Endothelial cell of umbilical vein (primary cell): ENCODE measurements at regions not wholly inside any gene's neighbourhood (a gene's known extent, or its start where the extent isn't known, plus 50 kb on each side); places are given as distances from the start of the nearest gene placed in this dataset.

ENCODE experiments used
- BruUV-seq: library from RNA; stranded (reverse); fragments of 400-500 nt; replicated peaks from 2 replicates; lab custom pipeline; 2021; lab: Mats Ljungman, UMichigan
- CTCF ChIA-PET: fragments of 300-600, 350-600 bp; sonication (Branson Sonifier 250); formaldehyde crosslinking; loops from one replicate; lab custom pipeline; 2021; ENCODE audit warnings: antibody characterized with exemption, inconsistent platforms; lab: Charles Lee
- POLR2A ChIA-PET: fragments of 300-600, 350-600 bp; sonication (Branson Sonifier 250); formaldehyde crosslinking; loops from one replicate; lab custom pipeline; 2021; ENCODE audit warnings: antibody characterized with exemption, inconsistent platforms; lab: Charles Lee
- DNase-seq: peaks from one replicate; pipeline ENCODE4 v3.0.0-alpha.2; 2011; ENCODE audit warnings: low read depth, low spot score
- FAIRE-seq: peaks from 2 replicates; lab custom pipeline; 2011; peaks lifted over from hg19 to GRCh38; lab: Jason Lieb, UNC
- H2AFZ ChIP-seq: 2 replicates; pipeline ENCODE4 v1.6.0; 2012; ENCODE audit warnings: low read depth, low read length, control low read depth, inconsistent platforms
- H3K27ac ChIP-seq: 2 replicates; pipeline ENCODE4 v1.5.1; 2011; ENCODE audit warnings: low read depth, mild to moderate bottlenecking, control low read depth, low read length, moderate library complexity; ENCODE audit not compliant: insufficient read depth
- H3K27me3 ChIP-seq, 2 experiments: 2 replicates each; pipeline versions ENCODE4 v1.6.0 to v1.6.1; 2011; ENCODE audit warnings: low read length in 2 of 2, mixed read lengths in 1 of 2; ENCODE audit not compliant: control insufficient read depth in 2 of 2, insufficient read depth in 2 of 2
- H3K36me3 ChIP-seq, 2 experiments: 2 replicates in 1 of 2; 3 replicates in 1 of 2; pipeline ENCODE4 v1.5.1; 2011; ENCODE audit warnings: low read length in 2 of 2, mild to moderate bottlenecking in 1 of 2, moderate library complexity in 1 of 2; ENCODE audit not compliant: control insufficient read depth in 2 of 2, insufficient read depth in 2 of 2; ENCODE audit errors: extremely low read depth in 1 of 2
- H3K4me1 ChIP-seq: 3 replicates; pipeline ENCODE4 v1.5.1; 2011; ENCODE audit warnings: mild to moderate bottlenecking, low read length; ENCODE audit not compliant: control insufficient read depth, insufficient read depth; ENCODE audit errors: extremely low read depth
- H3K4me2 ChIP-seq: 2 replicates; pipeline ENCODE4 v1.6.1; 2011; ENCODE audit warnings: low read length, control low read depth, mixed read lengths; ENCODE audit not compliant: insufficient read depth
- H3K4me3 ChIP-seq, 3 experiments: fragments of 200-600 bp in 1 of 3; sonication (generic), shearing (Covaris generic) in 1 of 3; replicated peaks in 1 of 3; 2 replicates each; pipeline ENCODE4 v1.5.1; 2011 to 2016; ENCODE audit warnings: control low read depth in 3 of 3, low read length in 3 of 3, mild to moderate bottlenecking in 2 of 3, inconsistent platforms in 1 of 3, low read depth in 1 of 3, moderate library complexity in 1 of 3; ENCODE audit not compliant: insufficient read depth in 1 of 3
- H3K79me2 ChIP-seq: 2 replicates; pipeline ENCODE4 v1.6.0; 2012; ENCODE audit warnings: low read length, inconsistent platforms; ENCODE audit not compliant: control insufficient read depth, insufficient read depth
- H3K9ac ChIP-seq: replicated peaks from 2 replicates; pipeline ENCODE3; 2011; ENCODE audit warnings: low read length, control low read depth; ENCODE audit not compliant: insufficient read depth; ENCODE audit errors: extremely low read depth
- H3K9me1 ChIP-seq: replicated peaks from 3 replicates; pipeline ENCODE4 v1.6.0; 2011; ENCODE audit warnings: mild to moderate bottlenecking, low read length; ENCODE audit not compliant: control insufficient read depth, insufficient read depth; ENCODE audit errors: extremely low read depth
- H3K9me3 ChIP-seq: replicated peaks from 2 replicates; pipeline ENCODE4 v1.5.1; 2012; ENCODE audit warnings: low read length, inconsistent platforms; ENCODE audit not compliant: control insufficient read depth, insufficient read depth
- H4K20me1 ChIP-seq: replicated peaks from 2 replicates; pipeline ENCODE3; 2011; ENCODE audit warnings: mild to moderate bottlenecking, low read length; ENCODE audit not compliant: control insufficient read depth, insufficient read depth; ENCODE audit errors: extremely low read depth
- EZH2 ChIP-seq: IDR thresholded peaks from 2 replicates; pipeline ENCODE4 v1.6.1; 2012; ENCODE audit warnings: borderline replicate concordance, low read depth, mild to moderate bottlenecking, moderate library complexity, low read length, inconsistent platforms; ENCODE audit not compliant: severe bottlenecking
- FOS ChIP-seq: IDR thresholded peaks from 2 replicates; pipeline ENCODE4 v1.6.1; 2011; ENCODE audit warnings: mild to moderate bottlenecking, low read length, moderate library complexity, borderline replicate concordance; ENCODE audit not compliant: insufficient read depth
- GATA2 ChIP-seq: IDR thresholded peaks from 2 replicates; pipeline ENCODE4 v1.7.0; 2011; ENCODE audit warnings: low read depth, mild to moderate bottlenecking, moderate library complexity, mixed read lengths, low read length; ENCODE audit not compliant: insufficient read length, insufficient read depth
- JUN ChIP-seq: IDR thresholded peaks from 2 replicates; pipeline ENCODE4 v1.6.1; 2011; ENCODE audit warnings: borderline replicate concordance, low read depth; ENCODE audit not compliant: insufficient read length, insufficient read depth
- MAX ChIP-seq: IDR thresholded peaks from 2 replicates; pipeline ENCODE4 v1.6.1; 2011; ENCODE audit not compliant: insufficient read depth, insufficient read length
- MYC ChIP-seq: IDR thresholded peaks from one replicate; pipeline ENCODE4 v1.6.1; 2011; ENCODE audit warnings: mild to moderate bottlenecking, low read depth, low read length
- POLR2A ChIP-seq: IDR thresholded peaks from 2 replicates; pipeline ENCODE4 v1.6.1; 2012; ENCODE audit warnings: low read depth, mild to moderate bottlenecking, control low read depth, low read length
- POLR2AphosphoS5 ChIP-seq: IDR thresholded peaks from 2 replicates; pipeline ENCODE4 v1.6.1; 2012; ENCODE audit warnings: low read depth, mild to moderate bottlenecking, control low read depth, low read length, moderate library complexity; ENCODE audit not compliant: insufficient read depth
- dilution Hi-C: fragments of 300-500 bp; cut with MboI; formaldehyde crosslinking; loops from one replicate; pipeline ENCODE4 v1.15.0; 2019; ENCODE audit warnings: low sequenced_read_pairs; ENCODE audit not compliant: extremely low pct_ligation_motif_present
- intact Hi-C: fragments of 100-400 bp; cut with micrococcal nuclease; formaldehyde crosslinking; loops from one replicate; pipeline ENCODE4 v1.10.0; 2022
- TF ChIP-seq, protein P1 (sequence below), 2 donors: IDR thresholded peaks; 1 replicate in 1 of 2; 2 replicates in 1 of 2; pipeline ENCODE4 v1.5.1; 2011; ENCODE audit warnings: low read length in 2 of 2, mild to moderate bottlenecking in 2 of 2, moderate library complexity in 2 of 2, control low read depth in 1 of 2, inconsistent platforms in 1 of 2, low read depth in 1 of 2; ENCODE audit not compliant: insufficient read depth in 1 of 2; ENCODE audit errors: extremely low read depth in 1 of 2

DNA sequence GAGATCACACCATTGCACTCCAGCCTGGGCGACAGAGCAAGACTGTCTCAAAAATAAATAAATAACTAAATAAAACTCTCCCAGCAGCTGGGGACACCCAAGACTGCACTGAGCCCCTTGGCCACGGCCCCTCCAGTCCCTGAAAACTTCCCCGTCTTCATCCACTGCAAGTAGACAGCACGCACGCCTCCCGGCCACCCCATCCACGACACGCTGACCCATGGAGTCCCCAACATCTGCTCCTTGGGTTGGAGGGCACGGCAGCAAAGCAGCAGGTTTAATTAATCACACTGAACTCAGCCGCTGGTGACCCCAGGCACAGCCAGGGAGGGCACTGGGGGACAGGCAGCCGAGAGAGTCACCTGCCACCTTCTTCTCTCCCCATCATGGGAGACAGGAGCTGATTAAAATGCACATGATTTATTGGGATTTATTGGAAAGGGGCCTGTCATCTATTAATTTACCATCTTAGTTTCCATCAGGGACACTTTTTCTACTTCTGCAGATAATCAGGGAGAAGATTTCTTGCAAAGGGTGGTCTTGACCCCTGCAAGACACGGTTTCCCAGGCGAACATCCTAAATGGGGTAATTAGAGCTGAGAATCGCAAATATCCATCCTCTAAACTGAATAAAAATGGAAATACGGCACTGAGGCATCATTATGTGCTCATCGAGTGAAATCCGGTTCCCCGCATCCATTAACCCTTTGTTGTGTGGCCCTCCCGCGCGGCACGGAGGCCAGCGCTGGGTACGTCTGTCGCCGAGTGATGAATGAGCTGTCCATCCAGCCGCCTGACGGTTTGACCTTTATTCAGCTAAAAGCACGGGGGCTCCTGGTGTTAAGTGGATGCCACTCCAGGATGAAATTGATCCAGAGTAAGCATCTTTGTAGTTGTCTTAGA, 178.3 kb downstream of the BRD1 start:
- intact Hi-C loops: no loop called here
- H3K4me1 ChIP-seq: no peaks in the 10 kb centered on the region
- ChIA-PET CTCF (interaction anchor here (0.8 kb wide), 1 partner anchor 53 kb away, joined by 3 read pairs; no protein-coding TSS in a partner anchor), POLR2A (interaction anchor here (0.7 kb wide), 1 partner anchor 49 kb away, joined by 3 read pairs; no protein-coding TSS in a partner anchor)
- H3K27ac ChIP-seq: no peak overlapping the region
- H4K20me1 ChIP-seq: no peaks in the 10 kb centered on the region
- no peak for FAIRE-seq
- no peak overlapping the region for H2AFZ ChIP-seq
- no peaks in the 10 kb centered on the region for H3K9me3 ChIP-seq
- no TSS peak for BruUV-seq
- dilution Hi-C loops: no loop called here
- TF ChIP-seq POLR2A (no peak), MYC (no peak), EZH2 (no peak), GATA2 (no peak), MAX (no peak), JUN (no peak), FOS (no peak), POLR2AphosphoS5 (no peak)
- TF ChIP-seq, protein P1, sequence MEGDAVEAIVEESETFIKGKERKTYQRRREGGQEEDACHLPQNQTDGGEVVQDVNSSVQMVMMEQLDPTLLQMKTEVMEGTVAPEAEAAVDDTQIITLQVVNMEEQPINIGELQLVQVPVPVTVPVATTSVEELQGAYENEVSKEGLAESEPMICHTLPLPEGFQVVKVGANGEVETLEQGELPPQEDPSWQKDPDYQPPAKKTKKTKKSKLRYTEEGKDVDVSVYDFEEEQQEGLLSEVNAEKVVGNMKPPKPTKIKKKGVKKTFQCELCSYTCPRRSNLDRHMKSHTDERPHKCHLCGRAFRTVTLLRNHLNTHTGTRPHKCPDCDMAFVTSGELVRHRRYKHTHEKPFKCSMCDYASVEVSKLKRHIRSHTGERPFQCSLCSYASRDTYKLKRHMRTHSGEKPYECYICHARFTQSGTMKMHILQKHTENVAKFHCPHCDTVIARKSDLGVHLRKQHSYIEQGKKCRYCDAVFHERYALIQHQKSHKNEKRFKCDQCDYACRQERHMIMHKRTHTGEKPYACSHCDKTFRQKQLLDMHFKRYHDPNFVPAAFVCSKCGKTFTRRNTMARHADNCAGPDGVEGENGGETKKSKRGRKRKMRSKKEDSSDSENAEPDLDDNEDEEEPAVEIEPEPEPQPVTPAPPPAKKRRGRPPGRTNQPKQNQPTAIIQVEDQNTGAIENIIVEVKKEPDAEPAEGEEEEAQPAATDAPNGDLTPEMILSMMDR (IDR thresholded peaks at IDR 0.05; ENCODE audit: extremely low read depth in 1 of 2, insufficient read depth in 1 of 2, low read depth in 1 of 2, low read length in 2 of 2): no peak
- DNase-seq: no peak
- H3K4me2 ChIP-seq: no peak overlapping the region
- H3K27me3 ChIP-seq: no peaks in the 10 kb centered on the region
- H3K79me2 ChIP-seq: peaks cover 25% of the 10 kb centered on the region
- no peak overlapping the region for H3K9ac ChIP-seq
- no peak overlapping the region for H3K4me3 ChIP-seq
- H3K36me3 ChIP-seq: peaks cover 0 to 5% of the 10 kb centered on the region in 2 experiments
- H3K9me1 ChIP-seq: no peaks in the 10 kb centered on the region
